ENCODE measurements at regions not wholly inside any gene's neighbourhood (a gene's known extent, or its start where the extent isn't known, plus 50 kb on each side); places are given as distances from the start of the nearest gene placed in this dataset.

DNA sequence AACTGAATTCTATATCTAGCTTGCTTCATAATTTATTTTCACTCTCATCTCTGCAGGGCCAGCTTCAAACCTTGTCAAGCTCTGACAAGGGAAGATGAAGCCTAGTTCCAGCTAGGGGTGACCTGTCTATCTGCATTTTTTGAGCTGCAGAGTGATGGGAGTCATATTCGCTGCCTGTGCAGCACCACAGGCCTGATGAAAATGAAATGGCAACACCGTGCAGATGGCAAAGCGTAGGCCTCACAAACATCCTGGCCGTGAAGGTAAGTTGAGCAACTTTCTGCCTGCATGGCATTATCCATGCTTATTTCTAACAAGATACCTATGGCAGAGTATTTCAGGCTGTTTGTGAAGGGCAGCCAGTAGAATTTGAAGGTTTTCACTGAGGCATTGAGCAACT, 86.4 kb upstream of the C1QTNF9B start:
- no peak for DNase-seq (ENCODE audit: low spot score)

GRCh38 chr13:23984546-23984945, 87.2 kb upstream of the C1QTNF9B start:
- DNase-seq (ENCODE audit: low spot score) = no peak

- DNase-seq (ENCODE audit: low spot score) = no peak
Measured at GRCh38 chr13:23985060-23985459, 87.8 kb upstream of the C1QTNF9B start.

DNA sequence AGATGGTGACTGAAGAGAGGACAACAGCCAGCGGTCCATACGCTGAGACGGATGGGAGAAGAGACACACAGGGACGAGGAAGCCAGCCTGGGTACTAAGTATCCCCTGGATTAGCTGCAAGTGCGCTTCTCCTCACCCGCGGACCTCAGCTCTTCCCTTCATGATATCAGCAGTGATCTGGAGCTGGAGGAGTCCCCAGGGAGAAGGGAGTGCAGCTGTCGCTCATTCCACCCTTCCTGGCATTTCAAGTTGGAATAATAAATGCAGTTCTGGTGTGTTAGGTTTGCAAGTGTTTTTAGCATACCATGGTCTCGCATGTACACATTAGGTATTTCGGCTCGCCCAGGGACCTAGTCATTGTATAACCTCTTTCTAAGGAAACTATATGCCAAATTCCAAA, 88.5 kb upstream of the C1QTNF9B start:
- DNase-seq (ENCODE audit: low spot score) = no peak

DNA sequence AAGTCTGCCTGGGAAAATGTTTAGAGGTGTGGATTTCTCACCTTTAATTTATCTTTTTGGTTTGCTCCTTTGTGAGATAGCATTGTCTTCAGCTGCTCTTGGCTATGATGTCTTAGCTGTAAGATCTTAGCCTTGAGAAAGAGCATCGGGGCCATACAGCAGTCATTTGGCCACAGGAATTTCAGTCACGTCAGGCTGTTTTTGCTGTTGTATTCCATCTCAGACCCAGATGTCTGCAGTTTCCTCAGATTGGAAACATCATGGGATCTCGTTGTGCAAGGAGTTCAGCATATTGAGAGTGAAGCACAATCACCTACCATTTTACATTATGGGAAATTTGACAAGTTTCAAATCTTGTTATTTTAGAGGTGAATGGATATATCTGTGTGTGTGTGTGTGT, 89.3 kb upstream of the C1QTNF9B start:
- DNase-seq (ENCODE audit: low spot score) = no peak

DNA sequence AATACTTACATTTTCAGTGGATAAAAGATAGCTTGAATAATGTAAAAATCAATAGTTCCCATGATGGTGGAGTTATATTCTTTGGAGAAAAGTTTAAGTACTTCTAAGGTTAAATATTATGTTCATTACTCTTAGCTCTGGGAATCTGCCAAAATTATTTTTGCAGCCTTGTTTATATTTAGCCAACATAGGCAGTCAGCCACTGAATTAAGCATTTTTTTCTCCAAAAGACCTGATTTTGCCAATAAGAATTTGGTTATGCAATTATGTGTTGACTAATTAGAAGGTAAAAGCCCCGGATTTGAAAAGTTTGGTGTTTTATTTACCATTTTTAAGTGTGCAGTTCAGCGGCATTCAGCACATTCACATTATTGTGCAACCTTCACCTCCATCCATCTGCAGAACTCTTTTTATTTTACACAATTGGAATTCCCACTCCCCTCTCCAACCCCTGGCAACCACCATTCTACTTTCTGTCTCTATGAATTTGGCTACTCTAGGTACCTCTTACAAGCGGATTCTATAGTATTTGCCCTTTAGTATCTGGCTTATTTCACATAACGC, 90.1 kb upstream of the C1QTNF9B start:
- DNase-seq (ENCODE audit: low spot score) = no peak

- DNase-seq (ENCODE audit: low spot score) = no peak
Measured at GRCh38 chr13:23988546-23989122, 91.3 kb upstream of the C1QTNF9B start.

GRCh38 chr13:23990455-23990854, 93.2 kb upstream of the C1QTNF9B start:
- DNase-seq (ENCODE audit: low spot score) = no peak

- no peak for DNase-seq (ENCODE audit: low spot score)
Measured at GRCh38 chr13:23991119-23991518, 93.8 kb upstream of the C1QTNF9B start.

DNA sequence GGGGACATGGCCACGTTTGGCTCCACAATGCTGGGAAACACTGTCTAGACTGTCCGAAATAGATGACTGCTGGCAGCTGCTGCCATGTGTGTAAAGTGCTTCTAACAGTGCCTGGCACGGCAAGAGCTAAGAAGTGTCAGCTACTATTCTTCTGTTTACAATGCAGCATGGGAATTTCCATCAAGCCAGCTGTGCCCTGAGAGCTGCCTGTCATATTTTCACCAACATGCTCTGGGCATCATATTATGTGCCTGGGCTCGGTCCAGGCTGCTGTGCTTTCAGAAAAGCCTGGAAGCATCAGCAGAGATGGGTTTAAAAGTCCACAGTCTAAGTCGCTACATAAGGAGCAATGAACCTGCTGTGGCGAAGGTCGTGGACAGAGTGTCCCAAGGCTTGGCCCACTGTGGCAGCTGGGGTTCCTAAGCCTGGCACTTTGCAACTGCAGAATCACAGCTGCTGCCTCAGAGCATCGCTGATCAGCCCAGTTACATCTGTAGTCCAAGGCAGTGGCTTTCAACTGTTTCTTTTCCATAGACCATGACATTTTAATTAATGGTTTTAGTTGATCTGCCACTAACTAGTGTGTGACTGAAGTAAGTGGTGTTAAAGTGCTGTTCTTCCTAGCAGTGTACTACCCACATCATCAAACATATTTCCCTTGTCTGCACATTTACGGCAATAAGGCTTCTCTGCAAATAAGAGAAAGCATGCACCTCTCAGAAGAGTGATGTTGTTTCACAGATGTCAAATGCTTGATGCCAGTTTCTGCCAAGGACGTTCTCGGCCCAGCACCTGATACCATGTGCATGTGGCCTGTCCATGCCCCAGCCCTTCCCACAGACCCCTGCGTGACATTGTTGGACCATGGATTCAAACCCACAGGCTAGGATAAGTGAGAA, 95.7 kb upstream of the C1QTNF9B start:
- DNase-seq (ENCODE audit: low spot score) = no peak

DNA sequence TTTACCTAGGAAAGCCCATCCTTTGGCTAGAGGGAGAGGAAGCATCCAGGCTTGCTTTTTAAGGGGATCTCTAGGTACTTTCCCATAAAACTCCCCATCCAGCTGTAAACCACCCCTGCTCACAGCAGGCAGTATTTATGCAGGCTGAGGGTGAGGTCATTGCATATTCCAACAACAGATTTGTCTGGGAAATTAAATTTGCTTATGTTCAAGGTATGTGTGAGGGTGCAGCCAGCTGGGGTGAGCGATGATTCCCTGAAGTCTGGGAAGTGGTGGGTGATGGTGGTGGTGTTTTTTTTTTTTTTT, 96.3 kb upstream of the C1QTNF9B start:
- DNase-seq (ENCODE audit: low spot score) = no peak

- no peak for DNase-seq (ENCODE audit: low spot score)
Measured at GRCh38 chr13:23995283-23996073, 98.2 kb upstream of the C1QTNF9B start.

GRCh38 chr13:23996456-23996855, 99.2 kb upstream of the C1QTNF9B start:
- no peak for DNase-seq (ENCODE audit: low spot score)

- DNase-seq (ENCODE audit: low spot score) = no peak
Measured at GRCh38 chr13:23999424-23999823, 102.1 kb upstream of the C1QTNF9B start.

DNA sequence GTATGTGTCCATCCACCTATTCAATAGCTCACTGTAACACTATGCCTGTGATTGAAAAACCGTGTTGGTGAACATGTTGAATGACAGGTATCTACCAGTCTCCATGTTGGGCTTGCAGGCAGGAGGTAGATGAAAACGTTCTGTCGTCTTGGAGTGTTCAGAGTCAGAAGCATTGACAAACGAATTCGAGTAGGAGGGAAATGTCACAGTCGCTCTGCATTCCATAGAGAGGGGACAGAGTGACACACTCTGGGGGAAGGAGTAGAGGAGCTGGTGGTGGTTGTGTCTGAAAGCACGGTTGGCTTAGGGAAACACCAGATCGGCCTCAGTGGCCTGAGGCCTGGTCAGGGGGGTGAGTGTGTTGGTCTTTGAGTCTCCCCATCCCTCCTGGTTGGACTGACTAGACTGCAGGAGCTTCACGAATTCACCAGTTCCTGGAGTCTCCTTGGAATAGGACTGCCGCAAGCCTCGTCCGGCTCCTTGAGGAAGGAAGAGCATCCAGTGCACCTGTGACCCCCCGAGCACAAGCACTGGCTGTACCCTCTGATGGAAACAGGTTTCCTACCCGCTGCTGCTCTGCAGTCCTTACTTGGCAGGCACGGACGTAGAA, 105.0 kb upstream of the C1QTNF9B start:
- DNase-seq (ENCODE audit: low spot score) = no peak

DNA sequence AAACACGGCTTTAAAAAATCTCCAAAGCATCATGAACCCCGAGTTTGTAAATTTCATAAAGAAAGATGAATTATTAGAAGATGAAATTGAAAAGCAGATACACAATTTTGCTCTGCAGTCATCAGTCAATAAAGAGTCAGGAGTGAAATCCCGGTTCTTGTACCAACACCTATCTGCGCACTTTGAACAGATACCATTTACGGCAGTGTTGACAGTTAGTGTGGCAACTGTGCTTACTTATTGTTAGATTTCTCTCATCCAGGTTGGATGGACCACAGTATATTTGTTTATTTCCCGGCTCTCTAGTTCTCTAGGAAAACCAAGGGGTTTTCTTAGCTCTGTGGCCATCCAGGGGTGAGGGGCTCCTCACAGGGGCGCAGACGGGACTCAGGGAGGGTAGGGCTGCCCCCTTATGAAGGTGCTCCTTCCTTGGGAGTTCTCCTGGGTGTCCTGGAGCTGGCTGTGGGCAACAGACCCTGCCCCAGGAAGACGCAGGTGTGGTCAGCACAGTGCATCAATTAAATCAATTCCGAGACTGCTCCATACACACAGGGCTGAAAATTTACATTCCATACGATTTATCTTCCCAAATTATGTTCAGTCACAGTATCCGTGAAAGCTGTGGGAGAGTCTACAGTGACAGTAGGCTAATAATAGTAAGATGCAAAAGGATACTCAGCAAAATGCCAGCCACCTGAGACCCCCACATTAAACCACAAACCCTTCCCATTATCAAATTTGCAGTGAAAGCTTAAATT, 107.0 kb upstream of the C1QTNF9B start:
- no peak for DNase-seq (ENCODE audit: low spot score)

DNA sequence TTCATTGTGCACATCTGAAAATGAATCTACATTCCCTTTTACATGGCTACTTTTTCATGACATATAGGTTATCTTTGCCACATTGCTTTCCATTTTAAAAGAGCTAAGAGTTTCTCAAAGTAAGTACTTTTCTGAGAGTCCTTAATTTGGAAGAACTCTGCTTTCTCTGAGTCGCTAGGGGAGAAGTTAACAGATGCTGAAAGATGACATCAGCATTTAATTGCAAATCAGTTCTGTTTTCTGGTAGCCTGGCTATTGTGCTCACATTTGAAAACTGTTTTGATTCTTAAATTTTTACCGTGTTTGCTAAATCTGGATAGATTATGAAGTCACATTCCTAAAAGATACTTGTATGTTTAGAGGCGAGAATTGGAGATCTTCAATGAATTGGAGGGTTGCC, 107.7 kb upstream of the C1QTNF9B start:
- DNase-seq (ENCODE audit: low spot score) = no peak

DNA sequence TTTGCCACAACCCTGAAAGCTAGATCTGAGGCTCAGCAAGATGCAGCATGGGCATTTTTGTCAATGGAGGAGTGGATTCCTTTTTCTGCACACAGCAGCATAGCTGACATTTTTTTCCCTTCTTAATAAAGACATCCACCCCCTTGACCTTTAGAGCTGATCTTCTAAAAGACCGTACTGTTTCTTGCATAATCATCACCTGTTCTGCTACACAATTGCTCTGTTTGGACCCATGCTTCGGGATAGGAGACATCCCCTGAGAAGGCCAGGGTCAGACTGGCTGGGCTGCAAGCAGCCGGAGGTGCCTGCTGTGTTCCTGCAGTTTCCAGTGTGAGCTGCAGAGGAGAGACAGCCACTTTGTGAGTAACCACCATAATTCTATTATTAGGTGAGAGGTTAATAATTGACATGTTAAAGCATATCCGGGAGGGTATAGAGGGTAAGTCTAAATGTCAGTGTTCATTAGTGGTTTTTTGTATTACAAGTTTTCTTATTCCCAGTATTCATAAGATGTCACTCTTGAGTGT, 108.5 kb upstream of the C1QTNF9B start:
- DNase-seq (ENCODE audit: low spot score) = no peak

DNA sequence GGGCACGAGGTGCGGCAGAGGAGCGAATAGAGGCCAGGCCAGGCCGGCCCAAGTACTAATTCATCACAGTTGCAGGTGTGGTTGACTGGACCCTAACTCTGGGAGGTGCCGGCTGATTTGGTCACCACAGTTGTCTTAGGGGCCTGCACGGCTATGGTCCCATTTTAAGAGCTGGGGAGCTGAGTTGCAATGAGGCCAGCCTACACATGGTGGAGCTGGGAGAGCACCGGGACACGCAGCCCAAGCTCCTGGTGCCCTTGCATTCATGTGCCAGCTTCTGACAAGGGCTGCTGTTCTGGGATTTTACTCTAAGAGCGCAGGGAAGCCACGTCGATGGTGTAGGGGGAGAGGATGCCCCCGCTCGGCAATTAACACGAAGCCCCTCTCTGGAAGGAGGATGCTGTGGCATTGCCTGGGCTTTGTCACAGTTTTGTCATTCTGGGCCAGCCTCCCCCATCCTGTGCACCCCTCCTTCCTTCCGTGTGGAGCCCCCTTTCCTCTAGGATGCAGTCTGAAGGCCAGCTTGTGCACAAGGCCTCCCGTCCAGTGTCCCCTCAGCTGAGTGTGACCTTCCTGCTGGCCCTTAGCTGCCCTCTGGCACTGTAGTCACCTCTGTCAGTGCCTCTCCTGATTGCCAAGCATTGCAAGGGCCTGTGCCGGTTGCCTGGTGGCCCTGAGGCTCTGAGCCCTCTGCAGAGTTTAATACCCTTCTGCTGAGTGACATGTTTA, 109.4 kb upstream of the C1QTNF9B start:
- no peak for DNase-seq (ENCODE audit: low spot score)

- no peak for DNase-seq (ENCODE audit: low spot score)
Measured at GRCh38 chr13:24007979-24008620, 110.8 kb upstream of the C1QTNF9B start.
